ENCODE measurements at regions not wholly inside any gene's neighbourhood (a gene's known extent, or its start where the extent isn't known, plus 50 kb on each side); places are given as distances from the start of the nearest gene placed in this dataset.

DNA sequence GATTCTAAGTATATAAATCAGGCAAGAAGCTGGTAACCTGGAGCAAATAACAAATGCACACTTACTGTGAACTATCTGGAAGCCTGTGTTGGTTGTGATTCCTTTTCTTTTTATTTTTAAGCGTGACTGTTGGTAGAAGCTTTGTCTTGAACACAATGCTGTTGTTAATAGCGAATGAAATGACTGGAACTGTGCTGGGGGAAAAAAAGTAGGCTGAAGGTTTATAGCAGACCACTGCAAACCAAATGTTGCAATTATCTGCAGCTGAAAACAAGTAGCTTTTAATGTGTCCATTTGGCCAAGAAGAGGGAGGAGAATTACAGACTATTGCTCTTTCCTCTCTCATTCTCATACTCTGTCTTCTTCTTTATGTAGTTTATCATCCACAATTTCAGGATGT lies 184.5 kb upstream of the DNAJC19 start:
- 72% methylated on average over 2 of the region's 2 CpGs for WGBS
- Histone ChIP-seq H3K27ac (ENCODE audit: low read depth) (no peak overlapping the region), H3K4me3 (ENCODE audit: low read depth, low read length) (no peak overlapping the region), H3K4me1 (ENCODE audit: insufficient read depth) (no peaks in the 10 kb centered on the region), H3K36me3 (ENCODE audit: insufficient read depth) (no peaks in the 10 kb centered on the region)
- DNase-seq (ENCODE audit: extremely low spot score), result no peak

DNA sequence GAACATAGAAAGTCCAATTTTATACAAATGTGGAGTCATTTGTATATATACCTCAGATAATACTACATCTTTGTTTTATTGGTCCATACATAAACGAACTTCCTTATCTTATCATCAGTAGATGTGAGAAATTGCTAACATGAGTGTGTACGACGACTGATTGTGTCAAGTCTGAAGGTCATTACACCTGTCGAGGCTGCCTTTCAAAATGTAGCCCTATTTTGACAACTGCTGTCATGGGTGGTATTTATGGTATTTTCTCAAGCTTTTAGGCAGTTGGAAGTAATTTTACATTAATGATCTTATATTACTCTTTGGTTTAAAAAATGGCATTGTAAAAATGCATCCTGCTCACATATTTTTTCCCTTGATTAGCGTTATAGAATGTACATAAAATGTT lies 183.7 kb upstream of the DNAJC19 start:
- Histone ChIP-seq H3K36me3 (ENCODE audit: insufficient read depth) (no peaks in the 10 kb centered on the region), H3K4me3 (ENCODE audit: low read depth, low read length) (no peak overlapping the region), H3K4me1 (ENCODE audit: insufficient read depth) (no peaks in the 10 kb centered on the region), H3K27ac (ENCODE audit: low read depth) (no peak overlapping the region)
- WGBS, result 39% methylated on average over 5 of the region's 5 CpGs
- no peak for DNase-seq (ENCODE audit: extremely low spot score)

DNA sequence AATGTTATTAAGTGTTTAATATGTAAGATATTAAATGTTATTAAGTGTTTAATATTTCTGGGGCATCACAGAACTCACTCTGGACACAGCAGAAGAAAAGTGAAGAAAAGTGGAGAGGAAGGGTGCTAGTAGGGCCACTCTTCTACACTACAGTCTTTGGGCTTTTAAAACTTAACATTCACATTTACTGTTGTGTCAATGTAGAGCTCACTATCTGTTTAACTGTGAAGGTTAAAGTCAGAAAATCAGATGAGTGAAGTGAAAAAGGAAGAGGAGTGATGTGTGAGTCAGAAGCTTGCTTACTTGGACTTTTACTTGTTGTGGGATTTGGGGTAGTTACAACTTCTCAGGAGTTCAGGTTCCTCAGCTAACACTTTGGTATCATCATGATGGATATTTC lies 145.3 kb upstream of the DNAJC19 start:
- no peak for DNase-seq (ENCODE audit: extremely low spot score)
- Histone ChIP-seq H3K4me1 (ENCODE audit: insufficient read depth) (no peaks in the 10 kb centered on the region), H3K36me3 (ENCODE audit: insufficient read depth) (no peaks in the 10 kb centered on the region)

DNA sequence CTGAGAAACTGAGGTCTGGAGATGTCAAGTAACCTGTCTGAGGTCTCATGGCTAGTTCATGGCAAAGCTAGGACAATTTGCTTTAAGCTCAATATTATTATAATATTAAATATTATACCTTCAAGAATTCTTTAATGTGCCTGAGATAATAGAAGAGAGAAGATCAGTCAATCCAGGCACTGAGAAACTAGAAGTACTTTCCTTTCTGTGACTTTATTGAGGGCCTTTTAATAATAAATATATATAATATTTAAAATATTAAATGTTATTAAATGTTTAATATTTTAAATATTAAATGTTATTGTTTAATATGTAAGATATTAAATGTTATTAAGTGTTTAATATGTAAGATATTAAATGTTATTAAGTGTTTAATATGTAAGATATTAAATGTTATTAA lies 144.3 kb upstream of the DNAJC19 start:
- DNase-seq (ENCODE audit: extremely low spot score), result no peak
- Histone ChIP-seq H3K4me3 (ENCODE audit: low read depth, low read length) (no peak overlapping the region), H3K27ac (ENCODE audit: low read depth) (no peak overlapping the region), H3K4me1 (ENCODE audit: insufficient read depth) (no peaks in the 10 kb centered on the region), H3K36me3 (ENCODE audit: insufficient read depth) (no peaks in the 10 kb centered on the region)

More for the DNA sequence above, 145.3 kb upstream of the DNAJC19 start:
- Histone ChIP-seq H3K27ac (ENCODE audit: low read depth) (no peak overlapping the region), H3K4me3 (ENCODE audit: low read depth, low read length) (no peak overlapping the region)

DNA sequence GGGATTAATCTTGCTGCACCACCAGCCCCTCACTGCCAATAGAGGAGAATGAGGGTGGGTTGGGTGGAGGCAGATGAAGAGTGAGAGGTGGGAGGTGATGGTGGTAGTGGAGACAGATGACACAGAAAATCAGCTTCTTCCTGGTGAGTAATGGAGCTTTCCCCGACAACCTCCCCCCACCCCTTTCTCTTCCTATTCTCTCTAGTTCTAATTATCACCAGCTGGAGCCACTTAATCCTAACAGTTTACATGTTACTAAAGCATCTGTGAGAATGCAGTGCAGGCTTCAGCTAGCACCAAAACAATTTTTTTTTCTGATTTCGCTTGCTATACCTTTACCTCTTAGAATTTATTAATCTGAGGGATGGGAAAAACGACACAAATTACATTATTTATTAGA lies 116.1 kb upstream of the DNAJC19 start:
- H3K4me3 ChIP-seq (ENCODE audit: low read depth, low read length), result no peak overlapping the region
- no peaks in the 10 kb centered on the region for H3K36me3 ChIP-seq (ENCODE audit: insufficient read depth)
- 40% methylated on average over 3 of the region's 3 CpGs for WGBS
- H3K27ac ChIP-seq (ENCODE audit: low read depth), result no peak overlapping the region
- H3K4me1 ChIP-seq (ENCODE audit: insufficient read depth), result no peaks in the 10 kb centered on the region
- no peak for DNase-seq (ENCODE audit: extremely low spot score)

DNA sequence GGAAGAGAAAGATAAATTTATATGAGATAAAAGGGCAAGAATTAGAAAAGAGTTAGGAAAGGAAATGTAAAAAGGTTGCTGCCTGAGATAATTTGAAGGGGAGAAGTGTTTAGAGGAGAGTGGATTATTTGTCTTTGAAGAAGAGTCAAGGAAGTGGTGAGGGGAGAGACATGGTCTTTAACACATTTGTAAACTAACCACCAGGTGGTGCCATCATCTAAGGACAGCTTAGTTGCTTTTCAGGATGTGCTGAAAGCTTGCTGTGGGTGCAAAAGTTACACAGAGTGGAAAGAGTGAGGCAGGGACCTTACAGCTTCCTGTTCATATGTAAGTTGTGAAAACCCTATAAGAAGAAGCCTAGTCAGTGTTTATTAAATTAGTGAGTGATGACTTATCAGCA lies 114.1 kb upstream of the DNAJC19 start:
- H3K4me3 ChIP-seq (ENCODE audit: low read depth, low read length), result no peak overlapping the region
- DNase-seq (ENCODE audit: extremely low spot score), result no peak
- H3K4me1 ChIP-seq (ENCODE audit: insufficient read depth), result no peaks in the 10 kb centered on the region
- no peaks in the 10 kb centered on the region for H3K36me3 ChIP-seq (ENCODE audit: insufficient read depth)
- H3K27ac ChIP-seq (ENCODE audit: low read depth), result no peak overlapping the region

DNA sequence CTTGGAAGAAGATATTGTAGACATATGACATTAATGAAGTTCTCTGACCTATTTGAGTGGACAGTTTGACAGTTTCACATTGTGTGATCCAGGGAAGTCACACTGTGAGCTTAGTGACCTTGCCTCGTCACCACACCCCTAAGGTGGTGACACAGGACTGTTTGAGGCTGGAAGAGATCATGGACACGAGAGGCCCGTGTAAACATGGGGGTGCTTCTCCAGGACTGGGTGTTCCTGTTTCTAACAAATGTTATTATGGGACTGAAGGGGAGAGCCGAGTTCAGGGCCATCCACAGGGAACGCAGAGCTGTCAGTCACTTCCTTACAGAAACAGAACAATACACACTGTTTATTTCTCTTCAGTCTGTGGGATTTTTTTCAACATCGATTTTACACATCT lies 96.5 kb upstream of the DNAJC19 start:
- 56% methylated on average over 6 of the region's 6 CpGs for WGBS
- H3K36me3 ChIP-seq (ENCODE audit: insufficient read depth), result no peaks in the 10 kb centered on the region
- no peak overlapping the region for H3K4me3 ChIP-seq (ENCODE audit: low read depth, low read length)
- no peak overlapping the region for H3K27ac ChIP-seq (ENCODE audit: low read depth)
- H3K4me1 ChIP-seq (ENCODE audit: insufficient read depth), result no peaks in the 10 kb centered on the region
- no peak for DNase-seq (ENCODE audit: extremely low spot score)

DNA sequence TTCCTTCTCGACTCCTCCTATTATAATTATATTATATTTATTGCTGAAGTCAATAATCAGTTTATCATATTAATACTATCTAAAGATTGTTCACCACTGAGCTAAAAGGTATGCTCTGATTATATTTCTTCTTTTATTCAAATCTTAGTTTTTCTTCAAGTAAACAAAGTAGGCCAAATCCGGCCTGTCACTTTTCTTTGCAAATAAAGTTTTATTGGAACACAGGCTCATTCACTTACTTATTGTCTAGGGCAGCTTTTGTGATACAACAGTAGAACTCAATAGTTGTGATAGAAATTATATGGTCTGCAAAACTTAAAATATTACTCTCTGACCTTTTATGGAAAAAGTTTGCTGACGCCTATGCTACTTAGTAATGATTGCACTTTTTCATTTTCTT lies 92.4 kb upstream of the DNAJC19 start:
- no peak for DNase-seq (ENCODE audit: extremely low spot score)
- H3K36me3 ChIP-seq (ENCODE audit: insufficient read depth), result no peaks in the 10 kb centered on the region
- WGBS, result 89% methylated on average over 3 of the region's 3 CpGs
- no peaks in the 10 kb centered on the region for H3K4me1 ChIP-seq (ENCODE audit: insufficient read depth)
- no peak overlapping the region for H3K4me3 ChIP-seq (ENCODE audit: low read depth, low read length)
- no peak overlapping the region for H3K27ac ChIP-seq (ENCODE audit: low read depth)

DNA sequence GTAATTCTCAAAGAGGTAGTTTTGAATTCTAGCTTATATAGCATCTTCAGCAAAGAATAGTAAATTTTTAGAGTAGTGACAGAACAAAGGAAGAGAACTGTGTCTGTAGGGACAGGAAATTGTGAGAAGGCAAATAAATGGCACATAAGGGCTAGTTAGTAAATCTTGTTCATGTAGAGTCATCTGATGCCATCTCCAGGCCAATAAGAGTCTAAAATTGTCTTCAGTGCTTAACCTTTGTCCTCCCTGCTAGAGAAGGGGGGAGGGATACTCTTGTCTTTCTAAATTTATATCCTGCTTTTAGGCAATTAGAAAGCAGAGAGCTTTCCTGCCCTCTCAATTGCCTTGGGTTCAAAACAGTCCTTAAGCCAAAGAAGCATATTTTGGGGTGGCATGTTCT lies 87.0 kb upstream of the DNAJC19 start:
- no peaks in the 10 kb centered on the region for H3K4me1 ChIP-seq (ENCODE audit: insufficient read depth)
- H3K36me3 ChIP-seq (ENCODE audit: insufficient read depth), result no peaks in the 10 kb centered on the region
- no peak for DNase-seq (ENCODE audit: extremely low spot score)
- no peak overlapping the region for H3K27ac ChIP-seq (ENCODE audit: low read depth)
- H3K4me3 ChIP-seq (ENCODE audit: low read depth, low read length), result no peak overlapping the region

DNA sequence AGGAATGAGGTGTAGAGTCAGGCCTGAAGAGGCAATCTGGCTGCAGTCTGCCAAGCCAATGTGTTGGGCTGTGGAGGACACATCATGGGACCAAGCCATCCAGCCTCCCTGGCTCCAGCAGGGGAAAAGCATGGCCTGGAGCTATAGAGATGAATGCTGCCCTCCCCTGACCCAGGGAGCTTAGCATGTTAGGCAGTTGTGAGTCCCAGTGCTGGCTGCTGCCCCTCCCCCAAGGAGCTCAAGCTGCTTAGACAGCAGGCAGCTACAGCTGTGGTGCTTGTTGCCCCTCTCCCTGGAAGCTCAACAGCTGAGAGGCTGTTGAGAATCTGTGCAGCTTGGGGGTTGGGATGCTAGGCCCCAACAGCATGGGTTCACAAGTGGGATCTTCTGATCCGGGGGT lies 85.6 kb upstream of the DNAJC19 start:
- Histone ChIP-seq H3K4me3 (ENCODE audit: low read depth, low read length) (no peak overlapping the region), H3K4me1 (ENCODE audit: insufficient read depth) (no peaks in the 10 kb centered on the region), H3K36me3 (ENCODE audit: insufficient read depth) (no peaks in the 10 kb centered on the region), H3K27ac (ENCODE audit: low read depth) (no peak overlapping the region)
- no peak for DNase-seq (ENCODE audit: extremely low spot score)
- WGBS, result 93% methylated on average over 1 of the region's 1 CpG

DNA sequence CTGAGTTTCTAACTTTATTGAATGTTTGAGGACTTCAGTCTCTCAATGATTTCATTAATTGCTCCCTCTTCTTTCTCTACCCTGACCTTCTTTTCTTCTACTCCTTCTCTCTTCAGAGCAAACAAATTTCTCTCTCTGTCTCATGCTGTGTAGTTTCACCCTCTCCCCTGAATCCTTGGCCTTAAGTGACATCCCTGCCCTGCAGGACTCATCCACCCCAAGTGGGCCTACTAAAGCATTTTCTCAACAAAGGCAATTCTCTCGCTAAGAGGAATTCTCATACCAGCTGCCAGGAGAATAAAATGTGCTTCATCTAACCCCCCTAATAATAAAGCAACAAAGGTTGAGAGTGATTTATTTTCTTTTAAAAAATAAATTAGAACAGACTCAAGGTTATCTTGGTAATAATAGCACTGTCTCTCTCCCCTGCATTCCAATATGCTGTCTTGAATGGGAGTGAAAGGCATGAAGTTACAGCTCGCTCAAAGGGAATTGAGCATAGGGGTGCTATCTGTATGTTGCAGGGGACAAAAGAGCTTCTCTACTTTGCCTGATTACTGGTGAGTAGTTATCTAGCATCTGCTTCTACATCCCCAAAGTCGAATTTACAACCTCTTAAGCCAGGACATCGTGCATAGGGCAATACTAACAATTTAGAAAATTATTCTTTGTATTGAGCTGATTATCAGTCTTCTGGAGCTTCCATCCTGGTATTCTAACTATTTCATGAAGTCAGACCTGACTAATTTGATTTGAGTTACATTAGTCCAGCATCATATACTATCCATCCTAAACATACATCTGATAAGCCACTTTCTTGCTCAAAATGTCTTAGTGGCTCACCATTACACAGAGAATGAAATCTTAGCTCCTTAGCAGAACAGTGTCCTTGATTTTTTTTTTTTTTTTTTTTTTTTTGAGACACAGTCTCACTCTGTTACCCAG lies 76.9 kb upstream of the DNAJC19 start:
- DNase-seq (ENCODE audit: extremely low spot score), result no peak
- Histone ChIP-seq H3K36me3 (ENCODE audit: insufficient read depth) (no peaks in the 10 kb centered on the region), H3K4me3 (ENCODE audit: low read depth, low read length) (no peak overlapping the region), H3K27ac (ENCODE audit: low read depth) (no peak overlapping the region), H3K4me1 (ENCODE audit: insufficient read depth) (no peaks in the 10 kb centered on the region)
- WGBS, result 56% methylated on average over 4 of the region's 4 CpGs

DNA sequence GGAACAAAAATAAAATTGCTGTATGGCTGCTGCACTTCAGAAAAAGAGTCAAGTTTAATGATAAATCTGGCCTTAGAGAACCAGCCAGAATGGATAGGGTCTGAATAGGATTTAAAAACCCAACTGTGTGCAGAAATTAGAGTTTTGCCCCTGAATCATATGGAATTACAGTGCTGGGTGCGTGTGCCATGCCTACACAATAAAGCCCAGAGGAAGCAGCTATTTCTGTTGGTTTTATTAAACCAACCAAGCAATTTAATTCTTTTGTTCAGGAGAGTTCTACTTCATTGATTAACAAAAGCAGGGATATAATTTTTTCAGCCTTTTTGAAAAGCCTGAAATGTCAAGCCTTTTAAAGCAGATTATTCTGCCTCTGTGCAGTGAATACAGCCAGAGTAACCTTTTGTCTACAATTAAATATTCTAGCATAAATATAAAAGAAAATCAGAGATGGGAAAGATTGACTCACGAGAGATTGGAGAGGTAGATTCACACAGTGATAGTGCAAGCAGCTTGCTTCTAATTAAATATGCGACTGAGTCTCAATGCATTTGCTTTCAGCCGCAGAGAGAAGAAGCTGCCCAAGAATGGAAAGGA lies 66.7 kb upstream of the DNAJC19 start:
- Histone ChIP-seq H3K4me3 (ENCODE audit: low read depth, low read length) (no peak overlapping the region), H3K27ac (ENCODE audit: low read depth) (no peak overlapping the region), H3K36me3 (ENCODE audit: insufficient read depth) (no peaks in the 10 kb centered on the region), H3K4me1 (ENCODE audit: insufficient read depth) (no peaks in the 10 kb centered on the region)
- no peak for DNase-seq (ENCODE audit: extremely low spot score)
- WGBS, result 65% methylated on average over 4 of the region's 4 CpGs

DNA sequence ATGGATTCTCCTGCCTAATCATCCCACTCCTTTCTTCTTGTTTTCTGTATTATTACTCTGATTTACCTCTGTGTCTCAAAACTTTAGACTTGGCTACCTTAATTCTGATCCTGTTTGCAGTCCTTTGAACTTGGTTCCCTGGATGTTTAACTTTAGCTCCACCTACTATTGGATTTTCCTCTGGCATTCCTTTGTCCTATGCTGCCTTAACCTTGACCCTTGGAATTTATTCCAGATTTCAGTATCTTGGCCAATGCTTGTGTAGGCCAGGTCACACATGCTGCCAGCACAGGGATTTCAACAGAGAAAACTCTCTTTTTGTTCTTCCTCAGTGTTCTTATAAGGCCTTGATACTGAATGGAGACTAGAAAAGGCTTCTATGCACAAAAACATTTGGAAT lies 65.0 kb upstream of the DNAJC19 start:
- Histone ChIP-seq H3K4me3 (ENCODE audit: low read depth, low read length) (no peak overlapping the region), H3K36me3 (ENCODE audit: insufficient read depth) (no peaks in the 10 kb centered on the region), H3K27ac (ENCODE audit: low read depth) (no peak overlapping the region), H3K4me1 (ENCODE audit: insufficient read depth) (no peaks in the 10 kb centered on the region)
- no peak for DNase-seq (ENCODE audit: extremely low spot score)

DNA sequence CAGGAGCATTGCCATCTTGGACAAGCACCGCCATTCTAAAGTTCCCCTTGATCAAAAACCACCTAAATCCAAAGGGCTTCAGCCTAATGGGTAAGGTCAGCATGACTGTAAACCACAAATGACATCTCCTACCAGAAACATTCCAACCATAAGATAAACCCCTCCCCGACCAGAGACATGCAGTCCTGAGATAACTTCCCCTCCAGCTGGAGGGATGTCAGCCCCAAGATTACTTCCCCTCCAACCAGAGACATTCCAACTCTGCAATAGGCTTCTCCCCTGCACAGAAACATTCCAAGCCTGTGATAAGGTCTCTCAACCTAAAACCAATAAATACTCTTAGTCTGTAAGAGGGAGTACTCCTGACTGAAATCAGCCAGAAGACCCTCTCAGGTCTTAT lies 62.7 kb upstream of the DNAJC19 start:
- no peak for DNase-seq (ENCODE audit: extremely low spot score)
- H3K36me3 ChIP-seq (ENCODE audit: insufficient read depth), result no peaks in the 10 kb centered on the region
- H3K4me1 ChIP-seq (ENCODE audit: insufficient read depth), result no peaks in the 10 kb centered on the region
- WGBS, result 39% methylated on average over 2 of the region's 2 CpGs
- H3K4me3 ChIP-seq (ENCODE audit: low read depth, low read length), result no peak overlapping the region
- no peak overlapping the region for H3K27ac ChIP-seq (ENCODE audit: low read depth)

All from urinary bladder (tissue), 3 donors.